ENCODE measurements at regions not wholly inside any gene's neighbourhood (a gene's known extent, or its start where the extent isn't known, plus 50 kb on each side); places are given as distances from the start of the nearest gene placed in this dataset.
"Not testable (repeated sequence)": the region's sequence is repeated elsewhere in the genome, so short reads cannot be mapped to it uniquely, and the experiment has no call there.

DNA sequence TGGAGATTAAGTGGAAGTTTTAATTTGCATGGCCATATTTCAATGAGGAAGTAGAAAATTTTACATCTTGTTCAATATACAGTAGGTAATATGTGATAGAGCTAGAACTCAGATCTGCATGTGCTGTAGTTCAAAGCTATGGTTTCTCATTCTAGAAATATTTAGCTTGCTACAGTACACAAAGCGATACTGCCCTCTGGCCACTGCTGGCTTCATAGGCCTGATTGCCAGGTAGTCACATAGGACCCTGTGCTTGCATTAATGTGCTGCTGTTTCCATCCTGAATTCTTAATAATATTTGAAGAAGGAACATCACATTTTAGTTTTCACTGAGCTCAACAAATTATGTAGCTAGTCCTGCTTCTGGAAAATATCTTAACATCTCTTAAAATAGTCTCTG lies 87.0 kb downstream of the PLSCR2 start:
- no peak for DNase-seq

DNA sequence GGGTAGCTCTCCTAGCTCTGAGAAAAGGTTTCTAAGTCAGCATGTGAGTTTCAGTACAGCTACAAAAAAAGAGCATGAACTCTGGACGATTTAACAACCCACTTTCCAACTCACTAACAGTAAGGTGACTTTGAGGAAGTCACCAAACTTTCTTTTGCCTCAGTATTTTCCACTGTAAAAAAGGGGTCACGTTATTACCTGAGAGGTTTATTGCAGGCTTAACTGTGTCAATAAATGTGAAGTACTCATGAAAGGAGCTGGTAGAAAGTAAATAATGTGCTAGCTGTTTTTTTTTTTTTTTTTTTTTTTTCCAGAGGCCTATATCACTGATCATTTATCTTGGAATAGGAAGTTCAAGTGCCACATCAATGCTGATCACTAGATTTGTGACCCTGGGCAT lies 89.3 kb downstream of the PLSCR2 start:
- DNase-seq = no peak

DNA sequence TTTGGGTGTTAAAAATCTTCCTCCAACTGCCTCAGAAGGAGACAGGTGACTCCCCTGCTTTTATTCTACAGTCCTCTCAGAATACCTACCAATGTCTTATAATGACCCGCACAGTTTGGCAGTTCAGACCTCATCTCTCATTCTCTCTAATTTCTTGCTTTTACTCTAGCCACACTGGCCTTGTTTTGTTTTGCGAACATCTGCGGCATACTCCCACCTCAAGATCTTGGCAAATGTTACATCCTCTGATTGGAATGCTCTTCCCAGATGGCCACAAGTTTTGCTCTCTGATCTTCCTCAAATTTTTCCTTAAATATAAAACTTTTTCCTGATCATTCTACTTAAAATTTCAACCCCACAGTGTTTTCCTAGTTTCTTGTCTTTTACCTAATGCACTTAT lies 94.1 kb downstream of the PLSCR2 start:
- no peak for DNase-seq

DNA sequence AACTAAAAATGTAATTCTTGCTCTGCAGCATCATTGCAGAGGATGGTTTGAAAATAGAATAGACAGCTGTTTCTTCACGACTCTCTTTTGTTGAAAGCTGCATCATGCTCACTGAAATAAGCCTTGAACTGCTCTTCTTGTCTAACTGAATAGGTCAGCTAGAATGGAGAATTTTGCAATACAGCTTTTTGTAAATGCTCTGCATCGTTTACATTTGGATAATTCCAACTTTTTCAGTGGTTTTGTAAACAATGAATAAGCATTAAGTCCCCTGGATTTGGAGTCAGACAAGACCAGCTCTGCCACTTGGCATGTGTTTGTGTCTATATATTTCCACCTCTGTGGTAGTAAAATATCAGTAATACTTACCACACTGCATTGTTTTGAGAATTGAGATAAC lies 95.2 kb downstream of the PLSCR2 start:
- no peak for DNase-seq

DNA sequence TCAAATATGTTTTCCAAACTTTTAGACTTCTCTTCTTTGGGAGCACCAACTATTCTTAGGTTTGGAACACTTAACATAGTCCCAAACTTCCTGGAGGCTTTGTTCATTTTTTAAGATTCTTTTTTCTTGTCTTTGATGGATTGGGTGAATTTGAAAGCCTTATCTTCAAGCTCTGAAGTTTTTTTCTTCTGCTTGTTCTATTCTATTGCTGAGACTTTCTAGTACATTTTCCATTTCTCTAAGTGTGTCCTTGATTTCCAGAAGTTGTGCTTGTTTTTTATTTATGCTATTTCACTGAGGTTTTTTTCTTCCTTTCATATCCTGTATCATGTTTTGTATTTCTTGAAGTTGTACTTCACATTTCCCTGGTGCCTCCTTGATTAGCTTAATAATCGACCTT lies 97.5 kb downstream of the PLSCR2 start:
- no peak for DNase-seq

DNA sequence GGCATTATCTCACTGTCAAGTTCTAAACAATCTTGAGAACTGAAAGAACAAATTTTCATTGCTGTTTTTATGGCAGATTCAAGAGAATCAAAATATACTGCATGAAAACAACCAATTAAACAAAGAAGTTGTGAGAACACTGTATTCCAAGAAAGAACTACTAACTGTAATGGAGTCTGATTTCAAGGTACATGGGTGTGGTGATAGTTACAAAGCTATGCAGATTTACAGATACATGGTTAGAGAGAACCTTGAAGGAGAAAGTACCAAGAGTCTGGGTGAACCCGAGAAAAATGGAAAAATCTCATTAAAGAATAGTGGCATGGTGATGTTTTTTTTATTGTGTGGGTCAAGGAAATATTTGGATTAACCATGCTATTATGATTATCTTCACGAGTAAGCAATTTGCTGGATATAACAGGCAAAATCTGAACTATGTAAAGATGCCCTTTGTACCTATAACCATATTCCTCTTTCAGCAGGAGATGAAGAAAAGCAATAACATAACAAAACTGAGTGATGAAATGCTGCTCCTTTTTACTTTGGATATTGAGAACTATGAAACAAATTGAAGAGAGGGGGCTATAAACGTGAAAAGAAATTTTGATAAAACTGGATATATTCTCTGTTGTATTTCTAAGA lies 100.4 kb downstream of the PLSCR2 start:
- no peak for DNase-seq

DNA sequence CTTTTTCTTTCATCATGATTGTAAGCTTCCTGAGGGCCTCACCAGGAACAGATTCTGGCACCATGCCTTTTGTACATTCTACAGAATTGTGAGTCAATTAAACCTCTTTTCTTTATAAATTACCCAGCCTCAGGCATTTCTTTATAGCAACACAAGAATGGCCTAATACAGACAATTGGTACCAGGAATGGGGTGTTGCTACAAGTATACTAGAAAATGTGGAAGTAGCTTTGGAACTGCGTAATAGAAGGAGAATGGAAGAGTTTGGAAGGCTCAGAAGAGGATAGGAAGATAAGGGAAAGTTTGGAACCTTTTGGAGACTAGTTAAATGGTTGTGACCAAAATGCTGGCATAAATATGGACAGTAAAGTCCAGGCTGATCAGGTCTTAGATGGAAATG lies 108.9 kb upstream of the PLSCR4 start:
- DNase-seq = no peak

DNA sequence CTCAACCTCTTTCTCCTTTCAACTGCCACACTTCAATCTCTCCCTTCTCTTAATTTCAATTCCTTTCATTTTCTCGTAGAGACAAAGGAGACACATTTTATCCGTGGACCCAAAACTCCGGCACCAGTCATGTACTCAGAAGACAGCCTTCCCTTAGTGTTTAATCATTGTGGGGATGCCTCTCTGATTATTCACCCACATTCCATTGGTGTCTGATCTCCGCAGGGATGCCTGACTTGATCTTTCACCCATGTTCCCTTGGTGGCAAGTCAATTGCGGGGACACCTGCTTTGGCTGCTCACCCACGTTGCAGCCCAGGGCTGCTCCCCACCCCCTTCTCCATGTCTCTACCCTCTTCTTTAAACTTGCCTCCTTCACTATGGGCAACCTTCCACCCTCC lies 103.5 kb upstream of the PLSCR4 start:
- DNase-seq = not testable (repeated sequence)

DNA sequence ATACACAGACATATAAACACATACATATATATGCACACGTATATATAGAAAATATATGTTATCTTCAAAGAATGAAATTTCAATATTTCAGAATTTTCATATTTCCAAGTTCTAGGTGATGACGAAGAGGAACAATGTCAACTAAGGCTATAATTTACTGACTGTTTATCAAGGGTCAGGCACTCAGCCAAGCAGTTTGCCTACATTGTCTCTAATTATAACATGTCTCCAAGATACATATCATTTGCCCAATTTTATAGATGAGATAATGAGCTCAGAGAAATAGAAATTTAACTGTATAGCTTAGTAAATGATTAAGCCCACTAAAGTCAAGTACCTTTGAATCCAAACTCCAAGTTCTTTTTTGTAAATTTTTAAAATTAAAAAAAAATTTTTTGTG lies 99.9 kb upstream of the PLSCR4 start:
- DNase-seq = no peak

DNA sequence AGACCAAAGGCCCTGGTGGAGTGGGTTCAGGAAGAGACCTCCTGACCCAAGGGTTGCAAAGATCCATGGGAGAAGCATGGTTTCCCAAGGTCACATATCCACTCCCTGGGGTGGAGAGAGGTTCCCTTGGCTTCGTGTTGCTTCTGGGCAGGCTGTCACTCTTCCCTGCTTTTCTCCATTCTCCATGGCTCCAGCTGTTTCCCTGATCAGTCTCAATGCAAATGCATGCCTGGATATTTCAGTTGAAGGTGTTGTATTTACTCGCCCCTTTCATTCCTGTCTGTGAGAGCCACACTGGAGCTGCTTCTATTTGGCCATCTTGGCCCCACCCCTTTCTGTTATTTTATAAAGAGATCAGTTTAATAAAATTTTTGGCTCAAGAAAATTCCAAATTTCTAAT lies 95.0 kb upstream of the PLSCR4 start:
- DNase-seq = no peak

DNA sequence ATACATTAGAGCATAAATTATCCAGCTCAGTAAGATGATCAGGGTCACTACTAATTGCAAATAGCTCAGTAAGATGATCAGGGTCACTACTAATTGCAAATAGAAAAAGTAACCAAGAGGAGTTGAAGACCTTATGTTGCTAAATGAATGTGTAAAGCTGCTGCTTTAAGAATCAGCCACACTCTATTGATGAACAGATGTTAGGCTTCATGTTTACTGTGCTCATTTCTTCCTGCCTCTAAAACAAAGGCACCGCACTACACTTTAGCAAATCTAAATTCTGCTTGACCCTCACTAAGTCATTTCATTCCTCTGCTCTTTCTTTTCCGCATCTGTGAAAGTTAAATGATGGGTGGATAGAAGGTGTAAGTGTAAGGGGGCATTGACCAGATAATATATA lies 92.6 kb upstream of the PLSCR4 start:
- DNase-seq = no peak

DNA sequence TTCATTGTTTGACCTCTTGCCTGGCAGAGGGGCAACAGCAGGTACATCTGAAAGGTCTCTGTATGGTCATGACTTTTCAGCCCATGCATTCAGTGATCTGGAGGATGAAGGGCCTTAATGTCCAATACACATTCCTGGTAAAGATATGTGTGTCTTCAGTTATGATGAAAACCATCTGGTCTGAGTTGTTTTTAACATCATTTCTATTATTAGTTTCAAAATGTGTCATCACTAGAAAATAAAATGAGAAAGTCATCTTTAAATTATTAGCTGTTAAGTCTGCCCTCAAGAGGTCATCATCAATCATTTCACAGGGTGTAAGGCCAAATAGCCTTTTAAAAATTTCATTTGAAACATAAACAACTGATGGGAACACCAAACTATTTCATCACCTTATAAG lies 92.1 kb upstream of the PLSCR4 start:
- no peak for DNase-seq

DNA sequence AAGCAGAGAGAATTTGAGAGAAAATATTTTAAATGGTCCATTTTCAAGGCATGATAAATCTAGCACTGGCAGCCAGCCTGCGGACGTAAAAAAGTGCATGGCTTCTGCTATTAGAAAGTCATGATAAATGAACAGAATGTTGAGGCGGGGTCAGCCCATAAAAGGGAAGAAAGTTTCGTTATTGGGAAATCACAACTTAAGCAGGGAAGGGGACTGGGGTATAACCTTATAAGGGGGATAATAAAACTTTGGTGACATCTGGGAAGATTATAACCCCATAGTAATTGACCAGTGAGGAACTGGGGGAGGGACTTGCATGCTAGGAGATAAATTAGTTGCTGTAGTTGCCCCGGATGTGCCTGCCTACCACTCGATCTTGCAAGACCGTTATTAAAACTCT lies 88.4 kb upstream of the PLSCR4 start:
- no peak for DNase-seq

DNA sequence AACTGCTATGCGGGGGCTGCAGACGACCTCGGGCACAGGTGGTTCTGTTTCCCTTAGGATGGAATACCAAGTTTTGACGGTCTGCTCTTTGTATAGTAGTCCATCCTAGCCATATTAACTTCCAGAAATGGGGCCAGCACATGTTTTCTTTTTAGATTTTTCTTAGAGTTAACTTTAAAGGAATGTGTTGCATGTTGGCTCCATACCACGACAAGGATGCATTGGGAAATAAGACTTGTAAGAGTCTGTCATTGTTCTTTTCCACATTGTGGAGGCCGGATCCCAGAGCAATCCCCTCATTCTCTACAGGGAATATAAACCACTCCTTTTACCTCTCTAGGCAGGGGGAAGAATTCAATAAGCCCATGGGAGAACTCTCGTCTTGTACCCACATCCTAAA lies 87.1 kb upstream of the PLSCR4 start:
- DNase-seq = no peak

DNA sequence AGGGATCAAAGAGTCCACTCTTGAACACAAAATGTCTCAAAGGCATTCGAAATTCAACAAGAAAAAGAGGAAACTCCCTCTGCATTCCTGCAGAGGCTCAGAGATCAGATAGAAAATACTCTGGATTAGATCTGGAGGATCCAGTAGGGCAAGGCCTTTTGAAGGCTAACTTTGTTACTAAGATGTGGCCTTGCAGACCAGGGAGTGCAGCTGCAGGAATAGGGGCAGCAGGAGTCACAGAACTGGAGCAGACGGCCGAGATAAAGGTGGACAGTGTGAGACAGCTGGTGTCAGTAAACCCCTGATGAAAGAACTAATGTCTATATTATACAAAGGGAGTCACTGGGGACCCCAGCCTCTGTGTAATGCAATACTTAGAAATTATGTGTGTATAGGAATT lies 84.5 kb upstream of the PLSCR4 start:
- DNase-seq = no peak

DNA sequence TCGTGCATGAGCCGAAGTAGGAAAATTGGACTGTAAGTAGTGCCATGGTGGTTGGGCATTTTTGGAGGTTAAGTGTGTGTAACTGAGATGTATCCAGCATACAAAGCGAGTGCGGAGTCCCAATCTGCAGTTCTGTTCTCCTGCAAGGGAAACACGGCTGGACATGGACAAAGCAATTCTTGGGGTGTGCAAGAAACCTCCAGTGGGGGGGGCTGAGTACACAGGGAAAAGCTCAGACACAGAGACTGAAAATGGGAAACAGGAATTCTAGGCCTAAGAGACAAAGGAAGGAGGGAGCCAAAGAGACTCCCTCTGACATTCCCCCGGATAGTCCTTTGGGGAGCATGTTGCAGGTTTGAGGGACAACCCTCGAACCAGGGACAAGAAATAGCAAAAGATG lies 83.2 kb upstream of the PLSCR4 start:
- DNase-seq = no peak

DNA sequence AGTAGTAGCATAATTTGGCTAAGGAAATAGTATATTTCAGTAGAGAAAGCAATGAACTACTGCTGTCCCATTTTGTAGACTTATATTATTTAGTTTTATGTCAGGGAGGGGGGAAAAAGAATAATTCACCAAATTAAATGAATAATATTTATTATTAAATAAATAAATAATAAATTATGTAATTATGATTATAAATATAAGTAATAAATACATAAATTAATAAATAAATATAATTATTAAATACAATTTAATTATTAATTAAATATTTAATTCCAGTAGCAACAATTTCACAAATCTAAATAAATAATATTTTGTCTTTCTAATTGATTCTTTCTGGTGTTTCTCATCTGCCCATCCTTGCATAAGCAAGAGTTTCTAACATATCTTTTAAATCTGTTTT lies 81.1 kb upstream of the PLSCR4 start:
- DNase-seq = no peak

DNA sequence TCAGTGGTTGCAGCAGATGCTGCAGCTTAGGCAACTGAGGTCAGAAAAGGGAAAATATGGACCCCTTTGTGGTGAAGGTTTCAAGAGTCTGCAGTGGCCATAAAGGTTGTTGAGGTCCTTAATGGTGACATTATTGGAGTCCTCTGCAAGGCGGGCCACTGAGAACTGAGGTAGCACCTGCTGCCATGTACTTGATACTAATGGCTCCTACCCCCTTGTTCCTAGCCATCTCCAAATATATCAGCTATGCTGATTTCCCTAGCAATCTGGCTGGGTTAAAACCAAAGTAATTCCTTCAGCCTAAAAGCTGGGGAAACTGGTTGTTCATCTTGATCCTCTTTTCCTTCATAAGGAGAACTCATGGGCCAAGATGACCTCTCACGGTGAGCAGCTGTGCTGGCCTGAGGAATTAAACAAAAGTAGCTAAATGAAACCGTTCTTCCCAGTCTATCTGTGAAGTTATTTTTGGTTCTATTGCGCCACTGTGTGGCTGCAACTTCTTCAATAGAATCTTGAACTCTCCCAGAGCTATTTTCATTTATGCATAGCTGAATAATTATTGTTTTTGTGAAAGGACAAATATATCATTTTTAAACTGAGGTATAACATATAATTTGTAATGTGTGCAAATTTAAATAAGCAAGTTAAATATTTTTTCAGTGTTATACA lies 76.1 kb upstream of the PLSCR4 start:
- peak; percentile 64 for DNase-seq

DNA sequence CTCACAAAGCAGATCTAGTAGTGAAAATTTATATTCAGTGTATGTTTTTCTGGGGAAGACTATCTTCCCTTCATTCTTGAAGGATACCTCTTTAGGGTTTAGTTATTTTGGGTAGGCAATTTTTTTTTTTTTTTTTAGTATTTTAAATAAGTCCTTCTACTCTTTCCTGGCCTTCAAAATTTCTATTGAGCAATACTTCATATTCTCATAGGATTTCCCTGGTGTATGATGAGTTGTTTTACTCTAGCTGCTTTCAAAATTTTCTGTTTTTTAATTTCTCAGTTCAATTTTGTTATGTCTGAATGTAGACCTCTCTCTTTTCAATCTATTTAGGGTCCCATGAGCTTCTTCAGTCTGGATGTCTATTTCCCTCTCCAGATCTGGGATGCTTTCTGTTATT lies 74.3 kb upstream of the PLSCR4 start:
- DNase-seq = no peak

DNA sequence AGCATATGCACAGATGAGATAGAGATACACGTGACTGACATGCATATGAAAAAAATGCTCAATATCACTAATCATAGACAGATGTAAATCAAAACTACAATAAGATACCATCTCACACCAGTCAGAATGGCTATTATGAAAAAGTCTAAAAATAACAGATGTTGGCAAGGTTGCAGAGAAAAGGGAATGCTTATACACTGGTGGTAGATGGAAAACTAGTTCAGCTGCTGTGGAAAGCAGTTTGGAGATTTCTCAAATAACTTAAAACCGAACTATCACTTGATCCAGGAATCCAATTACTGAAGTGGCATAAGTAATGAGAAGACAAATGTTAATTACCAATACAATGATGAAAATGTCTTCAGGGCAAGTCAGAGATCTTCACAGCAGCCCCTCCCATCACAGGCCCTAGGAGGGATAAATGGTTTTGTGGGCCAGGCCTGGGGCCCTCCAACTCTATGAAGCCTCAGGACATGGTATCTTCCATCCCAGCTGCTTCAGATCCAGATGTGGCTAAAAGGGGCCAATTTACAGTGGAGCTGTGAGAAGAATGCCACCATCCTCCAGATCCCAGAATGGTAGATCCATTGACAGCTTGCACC lies 71.4 kb upstream of the PLSCR4 start:
- DNase-seq = no peak

DNA sequence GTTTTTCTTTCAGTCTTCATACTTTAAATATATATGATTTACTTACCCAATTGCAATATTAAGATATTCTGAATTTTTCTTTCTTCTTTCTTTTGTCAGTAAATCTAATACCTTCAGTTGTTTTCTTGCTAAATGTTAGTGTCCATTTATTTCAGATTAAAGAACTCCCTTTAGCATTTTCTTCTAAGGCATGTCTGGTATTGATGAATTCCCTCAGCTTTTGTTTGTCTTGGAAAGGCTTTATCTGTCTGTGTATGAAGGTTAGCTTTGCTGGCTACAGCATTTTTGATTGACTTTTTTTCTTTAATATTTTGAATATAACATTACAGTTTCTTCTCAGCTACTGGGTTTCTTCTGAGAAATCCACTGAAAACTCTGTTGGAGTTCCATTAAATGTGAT lies 64.0 kb upstream of the PLSCR4 start:
- DNase-seq = no peak

DNA sequence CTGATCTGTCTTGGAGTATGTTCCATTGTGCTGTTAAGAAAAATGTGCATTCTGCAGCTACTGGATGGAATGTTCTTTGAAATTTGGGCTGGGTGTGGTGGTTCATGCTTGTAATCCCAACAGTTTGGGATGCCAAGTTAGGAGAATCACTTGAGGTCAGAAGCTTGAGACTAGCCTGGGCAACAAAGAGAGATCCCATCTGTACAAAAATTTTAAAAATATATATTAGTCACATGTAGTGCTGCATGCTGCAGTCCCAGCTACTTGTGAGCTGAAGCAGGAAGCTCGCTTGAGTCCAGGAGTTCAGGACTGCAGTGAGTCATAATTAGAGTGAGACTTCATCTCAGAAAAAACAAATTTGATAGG lies 62.8 kb upstream of the PLSCR4 start:
- no peak for DNase-seq

DNA sequence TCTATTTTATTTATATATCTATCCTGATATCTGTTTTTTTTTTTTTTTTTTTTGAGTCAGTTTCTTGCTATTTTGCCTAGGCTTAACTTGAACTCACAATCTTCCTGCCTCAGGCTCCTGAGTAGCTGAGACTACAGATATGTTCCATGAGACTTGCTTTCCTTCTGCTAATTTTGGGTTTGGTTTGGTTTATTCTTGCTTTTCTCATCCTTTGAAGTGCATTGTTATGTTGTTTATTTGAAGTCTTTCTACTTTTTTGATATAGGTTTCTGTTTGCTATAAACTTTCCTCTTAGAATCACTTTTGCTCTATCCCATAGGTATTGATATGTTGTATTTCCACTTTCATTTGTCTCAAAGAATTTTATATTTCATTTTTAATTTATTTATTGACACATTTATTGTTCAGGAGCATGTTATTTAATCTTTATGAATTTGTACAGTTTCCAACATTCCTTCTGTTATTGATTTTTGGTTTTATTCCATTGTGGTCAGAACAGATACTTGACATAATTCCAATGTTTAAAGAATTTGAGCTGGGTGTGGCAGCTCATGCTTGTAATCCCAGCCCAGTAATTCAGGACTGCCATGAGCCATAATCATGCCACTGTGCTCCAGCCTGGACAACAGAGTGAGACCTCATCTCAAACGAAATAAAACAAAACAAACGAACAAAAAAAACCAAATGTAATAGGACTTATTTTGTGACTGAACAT lies 62.3 kb upstream of the PLSCR4 start:
- DNase-seq = no peak

DNA sequence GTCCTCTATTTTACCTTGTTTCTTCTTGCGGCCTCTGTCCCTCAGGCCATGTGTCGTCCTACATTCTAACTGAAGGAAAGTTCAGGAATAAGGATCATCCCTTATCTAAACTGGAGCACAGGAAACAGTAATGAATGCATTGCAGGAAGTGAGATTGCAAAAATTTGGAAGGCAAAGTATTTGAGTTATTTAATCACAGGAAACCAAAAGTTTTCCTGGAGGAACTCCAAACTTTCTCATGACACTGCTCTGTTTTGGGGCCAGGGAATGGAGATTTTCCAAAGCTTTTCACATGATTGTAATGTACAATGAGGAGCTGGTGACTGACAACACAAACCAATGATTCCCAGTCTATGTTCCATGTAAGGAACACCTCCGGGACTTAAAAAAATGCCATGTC lies 57.8 kb upstream of the PLSCR4 start:
- no peak for DNase-seq

Measured in hindlimb muscle (tissue), 1 donor.